RPMI8226 (cell line): ENCODE measurements at regions not wholly inside any gene's neighbourhood (a gene's known extent, or its start where the extent isn't known, plus 50 kb on each side); places are given as distances from the start of the nearest gene placed in this dataset.
"Not testable (repeated sequence)": the region's sequence is repeated elsewhere in the genome, so short reads cannot be mapped to it uniquely, and the experiment has no call there.

Source experiments
- DNase-seq: peaks from one replicate; pipeline ENCODE4 v3.0.0-alpha.2; 2015

- DNase-seq, result no peak
These were observed 53.6 kb upstream of the RPRM start for GRCh38 chr2:153532140-153532539.

DNA sequence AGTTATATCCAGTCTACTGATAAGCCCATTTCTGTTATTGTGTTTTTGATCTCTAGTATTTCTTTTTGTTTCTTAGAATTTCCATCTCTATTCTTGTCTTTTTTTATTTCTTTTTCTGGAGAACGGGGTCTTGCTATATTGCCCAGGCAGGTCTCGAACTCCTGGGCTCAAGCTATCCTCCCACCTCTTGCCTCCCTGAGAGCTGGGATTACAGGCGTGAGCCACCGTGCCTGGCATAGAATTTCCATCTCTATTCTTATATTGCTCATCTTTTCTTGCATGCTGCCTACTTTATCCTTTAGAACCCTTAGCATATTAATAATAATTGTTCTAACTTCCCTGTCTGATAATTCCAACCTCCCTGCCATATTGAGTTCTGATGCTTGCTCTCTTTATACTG is 55.2 kb upstream of the RPRM start:
- not testable (repeated sequence) for DNase-seq

- DNase-seq, result not testable (repeated sequence)
These were observed 56.0 kb upstream of the RPRM start for GRCh38 chr2:153534590-153534989.

- no peak for DNase-seq
These were observed 57.6 kb upstream of the RPRM start for GRCh38 chr2:153536115-153536514.

DNA sequence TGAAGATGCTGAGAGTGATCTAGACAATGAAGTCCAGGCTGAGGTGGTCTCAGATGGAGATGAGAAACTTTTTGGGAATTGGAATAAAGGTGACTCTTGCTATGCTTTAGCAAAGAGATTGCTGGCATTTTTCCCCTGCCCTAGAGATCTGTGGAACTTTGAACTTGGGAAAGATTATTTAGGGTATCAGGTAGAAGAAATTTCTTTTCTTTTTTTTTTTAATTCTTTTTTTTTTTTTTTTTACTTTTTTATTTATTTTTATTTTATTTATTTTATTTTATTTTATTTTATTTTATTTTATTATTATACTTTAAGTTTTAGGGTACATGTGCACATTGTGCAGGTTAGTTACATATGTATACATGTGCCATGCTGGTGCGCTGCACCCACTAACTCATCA is 59.5 kb upstream of the RPRM start:
- not testable (repeated sequence) for DNase-seq

DNA sequence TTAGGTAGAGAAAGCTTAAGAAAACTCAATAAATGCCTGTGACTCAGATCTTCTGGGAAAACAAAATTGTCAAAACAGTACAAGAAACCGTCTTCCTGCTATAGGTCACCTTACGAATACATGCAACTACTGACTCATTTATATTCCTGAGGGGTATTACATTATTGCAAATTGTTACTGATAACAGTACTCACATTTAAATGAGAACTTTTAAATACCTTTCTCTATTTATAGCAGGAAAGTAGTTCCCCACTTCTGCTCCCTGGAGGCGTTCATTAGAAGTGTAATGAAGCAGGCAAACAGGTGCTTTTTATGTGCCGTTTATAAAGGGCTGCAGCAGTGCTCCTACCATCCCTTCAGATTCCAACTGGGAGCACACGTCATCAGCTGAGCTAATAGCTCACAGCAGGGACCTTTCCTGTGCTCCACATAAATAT is 65.1 kb upstream of the RPRM start:
- DNase-seq, result no peak

DNA sequence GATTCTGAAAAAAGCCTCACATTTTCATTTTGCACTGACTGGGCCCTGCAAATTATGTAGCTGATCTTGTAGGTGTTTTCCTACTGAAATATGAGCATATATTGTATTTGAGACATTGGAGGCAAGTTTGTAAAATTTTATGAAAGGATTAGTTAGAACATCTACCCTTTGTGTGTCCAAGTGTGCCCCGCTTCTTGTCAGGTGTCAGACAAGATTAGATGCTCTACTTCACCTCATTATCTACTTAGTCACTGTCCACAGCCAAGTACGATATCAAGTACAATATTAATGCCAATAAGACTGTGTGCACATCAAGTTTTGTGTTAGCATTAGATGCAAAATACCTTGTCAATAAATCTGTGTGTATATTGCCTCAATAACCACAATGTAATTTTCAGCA is 67.8 kb upstream of the RPRM start:
- DNase-seq, result no peak

DNA sequence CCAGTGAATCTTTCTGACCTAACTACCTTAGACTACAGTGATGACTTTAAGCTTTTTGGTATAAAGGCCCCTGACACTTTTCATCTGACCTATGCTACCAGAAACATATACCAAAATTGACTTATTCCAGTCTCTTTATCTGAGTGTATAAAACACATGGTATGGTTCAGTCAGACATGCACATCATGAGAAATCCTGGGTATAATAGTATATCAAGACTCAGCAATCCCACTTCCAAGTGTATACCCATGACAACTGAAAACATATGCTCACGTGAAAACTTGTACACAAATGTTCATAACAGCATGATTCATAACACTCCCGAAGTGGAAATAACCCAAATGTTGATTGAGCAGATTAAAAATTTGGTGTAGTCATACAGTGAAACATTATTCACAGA is 70.0 kb upstream of the RPRM start:
- no peak for DNase-seq

DNA sequence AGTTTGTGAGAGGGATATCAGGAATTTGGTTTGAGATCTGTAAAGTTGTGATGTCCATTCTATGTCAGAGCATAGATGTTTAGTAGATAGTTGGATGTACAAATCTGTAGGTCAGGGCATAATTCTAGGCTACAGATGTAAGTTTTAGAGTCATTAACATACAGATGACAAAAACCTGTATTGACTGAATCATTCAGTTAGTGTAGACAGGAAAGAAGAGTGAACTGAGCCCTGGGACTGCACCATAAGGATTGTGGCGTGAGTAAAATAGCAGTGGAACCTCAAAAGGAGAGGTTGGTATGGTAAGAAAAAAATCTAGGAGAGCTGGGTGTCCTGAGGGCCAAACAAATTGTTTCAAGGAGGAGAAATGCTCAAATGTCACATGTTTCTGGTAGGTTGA is 73.1 kb upstream of the RPRM start:
- DNase-seq, result no peak

DNA sequence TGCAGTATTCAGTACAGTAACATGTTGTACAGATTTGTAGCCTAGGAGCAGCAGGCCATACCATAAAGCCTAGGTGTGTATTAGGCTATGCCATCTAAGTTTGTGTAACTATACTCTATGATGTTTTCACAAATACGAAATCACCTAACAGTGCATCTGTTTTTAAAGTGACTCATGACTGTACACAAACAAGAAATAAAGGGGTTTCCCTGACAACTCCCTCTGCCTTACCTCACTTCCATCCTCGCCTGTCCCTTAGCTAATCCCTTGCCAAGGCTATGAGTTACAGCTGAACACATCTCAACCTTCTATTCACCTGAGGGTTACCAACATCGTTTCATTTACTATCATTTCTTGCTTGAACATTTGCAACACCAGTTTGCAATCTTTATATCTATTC is 78.6 kb upstream of the RPRM start:
- DNase-seq, result no peak

DNA sequence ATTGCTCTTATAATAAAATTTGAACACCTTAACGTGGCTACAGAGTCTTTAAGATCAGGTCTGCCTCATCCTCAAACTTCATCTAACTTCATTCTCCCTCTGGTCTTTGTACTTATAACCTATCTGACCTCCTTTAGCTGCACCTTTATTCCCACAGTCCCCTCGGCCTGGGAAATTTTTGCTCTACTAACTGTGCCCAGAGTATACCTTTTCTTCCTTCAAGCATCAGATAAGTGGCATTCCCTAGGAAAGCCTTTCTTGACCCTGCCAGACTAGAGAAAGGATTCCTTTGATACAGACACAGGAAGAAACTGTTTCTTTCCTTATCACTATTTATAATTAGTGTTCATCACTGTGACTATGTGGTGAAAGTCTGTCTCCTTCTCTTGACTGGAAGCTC is 79.2 kb upstream of the RPRM start:
- no peak for DNase-seq

DNA sequence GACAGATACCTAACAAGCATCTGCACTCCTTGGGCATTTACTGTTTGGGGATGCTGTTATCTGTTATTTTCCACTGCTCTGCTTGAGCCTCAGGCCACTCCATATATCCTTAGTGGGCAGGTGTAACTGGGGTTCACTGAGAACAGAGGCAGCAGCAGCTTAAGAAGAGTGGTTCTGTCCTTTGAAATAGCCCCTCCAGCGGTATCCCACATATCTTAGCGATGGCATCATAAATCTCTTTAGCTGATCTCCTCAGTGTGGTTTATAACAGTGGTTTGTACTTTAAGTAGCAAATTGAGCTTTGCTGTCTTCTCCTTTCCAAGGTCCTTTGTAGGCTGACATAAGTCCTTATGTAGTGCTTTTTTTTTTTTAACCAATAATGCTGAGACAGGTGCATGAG is 79.7 kb upstream of the RPRM start:
- no peak for DNase-seq

GRCh38 chr2:153567367-153567766 is 88.8 kb upstream of the RPRM start:
- no peak for DNase-seq

- DNase-seq, result no peak
These were observed 89.5 kb upstream of the RPRM start for GRCh38 chr2:153568105-153568504.

DNA sequence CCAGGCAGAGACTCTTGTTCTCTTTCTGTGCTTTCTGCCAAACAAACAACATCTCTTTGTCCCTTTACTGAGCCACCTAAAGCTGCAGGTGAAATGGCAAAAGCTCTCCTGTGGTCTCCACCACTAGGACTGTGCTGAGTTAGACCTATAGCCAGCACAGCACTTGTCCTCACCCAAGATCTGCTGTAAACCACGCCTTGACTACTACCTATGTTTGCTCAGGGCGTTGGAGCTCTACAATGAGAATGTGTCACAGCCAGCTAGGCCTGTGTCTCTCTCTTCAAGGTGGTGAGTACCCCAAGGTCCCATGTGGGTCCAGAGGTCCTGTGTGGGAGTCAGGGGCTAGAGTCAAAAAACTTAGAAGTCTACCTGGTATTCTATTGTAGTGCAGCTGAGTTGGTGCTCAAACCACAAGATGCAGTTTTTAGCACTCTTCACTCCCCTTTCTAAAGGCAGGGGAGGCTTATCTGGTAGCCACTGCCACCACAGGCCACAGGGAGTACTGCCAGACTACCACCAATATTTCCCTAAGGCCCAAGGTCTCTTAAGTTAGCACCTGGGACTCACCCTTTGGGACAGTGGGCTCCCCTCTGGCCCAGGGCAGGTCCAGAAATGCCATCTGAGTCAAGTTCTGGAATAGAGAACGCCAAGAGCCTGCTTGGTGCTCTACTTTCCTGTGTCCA is 96.8 kb upstream of the RPRM start:
- DNase-seq, result no peak

- DNase-seq, result no peak
These were observed 105.7 kb upstream of the RPRM start for GRCh38 chr2:153584244-153584643.

DNA sequence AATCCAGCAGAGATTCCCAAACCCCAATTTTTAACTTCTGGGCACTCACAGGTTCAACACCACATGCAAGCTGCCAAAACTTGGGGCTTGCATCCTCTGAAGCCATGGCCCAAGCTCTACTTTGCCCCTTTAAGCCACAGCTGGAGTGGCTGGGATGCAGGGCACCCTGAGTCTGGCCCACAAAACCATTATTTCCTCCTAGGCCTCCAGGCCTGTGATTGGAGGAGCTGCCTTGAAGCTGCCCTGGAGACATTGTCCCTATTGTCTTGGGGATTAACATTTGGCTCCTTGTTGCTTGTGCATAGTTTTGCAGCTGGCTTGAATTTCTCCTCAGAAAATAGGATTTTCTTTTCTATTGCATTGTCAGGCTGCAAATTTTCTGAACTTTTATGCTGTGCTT is 109.8 kb upstream of the RPRM start:
- DNase-seq, result no peak

GRCh38 chr2:153589586-153589985 is 111.0 kb upstream of the RPRM start:
- DNase-seq, result no peak

DNA sequence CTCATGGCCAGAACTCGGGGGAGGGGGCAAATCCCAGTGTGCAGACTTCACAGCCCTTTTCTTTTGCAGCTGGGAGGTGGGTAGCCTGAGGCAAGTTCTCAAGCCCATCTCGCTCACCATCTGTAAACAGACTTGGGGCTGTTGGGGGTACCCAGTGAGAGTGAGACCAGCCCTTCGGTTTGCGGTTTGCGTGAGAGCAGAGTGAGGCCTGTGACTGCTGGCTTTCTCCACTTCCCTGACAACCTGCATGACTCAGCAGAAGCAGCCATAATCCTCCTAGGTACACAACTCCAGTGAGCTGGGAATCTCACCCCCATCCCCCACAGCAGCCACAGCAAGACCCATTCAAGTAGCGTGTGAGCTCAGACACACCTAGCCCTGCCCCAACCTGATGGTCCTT is 114.5 kb upstream of the RPRM start:
- not testable (repeated sequence) for DNase-seq

DNA sequence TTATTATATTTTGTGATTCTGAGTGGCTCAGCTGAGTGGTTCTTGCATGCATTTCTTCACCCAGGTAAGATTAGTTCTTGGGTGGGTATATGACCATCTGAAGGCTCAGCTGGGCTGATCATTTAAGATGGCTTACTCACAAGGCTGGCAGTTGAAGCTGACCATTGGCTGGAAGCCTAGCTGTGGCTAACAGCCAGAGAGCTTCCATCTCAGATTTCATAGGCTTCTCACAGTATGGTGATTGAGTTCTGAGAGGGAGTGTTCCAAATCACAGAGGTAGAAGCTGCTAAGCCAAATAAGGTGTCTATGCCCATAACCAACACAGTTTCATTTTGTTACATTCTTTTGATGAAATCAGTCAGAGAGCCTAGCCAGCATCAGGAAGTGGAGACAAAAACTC is 117.4 kb upstream of the RPRM start:
- no peak for DNase-seq

DNA sequence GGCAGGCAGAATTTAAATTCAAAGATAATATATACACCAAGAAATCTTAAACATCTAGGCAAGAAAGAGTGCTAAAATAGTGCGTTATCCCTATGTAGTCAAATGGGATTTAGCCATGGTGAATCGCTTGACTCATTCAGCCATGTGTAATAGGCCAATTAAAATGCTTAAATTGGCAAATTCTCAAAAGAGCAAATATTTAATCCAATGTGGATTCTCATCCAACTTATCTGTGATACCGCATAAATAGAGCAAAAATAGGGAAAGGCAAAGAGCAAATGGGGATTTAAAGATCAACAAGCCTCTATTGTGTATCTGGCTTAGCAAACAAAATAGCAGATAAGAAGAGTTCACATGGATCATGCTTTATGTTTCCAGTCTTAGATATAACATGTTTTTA is 123.2 kb upstream of the RPRM start:
- DNase-seq, result no peak

DNA sequence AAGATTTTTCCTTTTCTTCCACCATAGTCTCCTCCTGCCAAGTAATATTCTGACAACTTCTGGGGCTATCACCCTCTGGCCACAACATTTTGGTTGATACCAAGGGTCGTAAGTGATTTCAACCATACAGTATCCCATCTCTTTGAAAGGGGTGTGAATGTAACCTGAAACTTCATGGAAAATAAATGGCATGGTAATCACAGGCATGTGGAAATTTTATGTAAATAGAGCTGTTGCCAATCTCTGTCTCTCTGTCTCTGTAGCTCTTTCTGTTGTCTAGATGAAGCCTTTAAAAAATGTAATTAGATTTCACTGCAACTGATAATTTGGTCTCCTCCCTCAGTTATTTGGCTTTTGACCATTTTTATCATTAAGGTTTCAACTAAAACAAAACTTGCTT is 125.6 kb upstream of the RPRM start:
- DNase-seq, result no peak

GRCh38 chr2:153606623-153607022 is 128.1 kb upstream of the RPRM start:
- DNase-seq, result peak; percentile 13

- DNase-seq, result no peak
These were observed 143.7 kb upstream of the RPRM start for GRCh38 chr2:153622285-153622684.

- no peak for DNase-seq
These were observed 144.5 kb upstream of the RPRM start for GRCh38 chr2:153623020-153623419.

DNA sequence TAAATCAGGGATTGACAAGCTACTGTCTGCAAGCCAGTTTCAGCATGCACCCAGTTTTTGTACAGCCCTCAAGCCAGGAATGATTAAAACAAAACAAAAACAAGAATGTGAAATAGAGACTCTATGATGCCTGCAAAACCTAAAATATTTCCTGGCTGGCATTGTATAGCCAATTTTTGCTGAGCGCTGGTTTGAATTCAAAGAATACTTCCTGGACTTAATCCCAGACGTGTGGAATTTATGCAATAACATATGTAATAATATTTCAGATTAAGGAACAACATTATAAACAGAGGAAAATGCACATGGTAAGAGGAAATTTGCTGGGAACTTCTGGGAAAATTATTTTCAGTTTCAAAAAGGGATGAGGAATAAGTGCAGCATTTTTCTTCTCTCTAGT is 148.1 kb upstream of the RPRM start:
- DNase-seq, result no peak
